ENCODE measurements at regions not wholly inside any gene's neighbourhood (a gene's known extent, or its start where the extent isn't known, plus 50 kb on each side); places are given as distances from the start of the nearest gene placed in this dataset.

DNA sequence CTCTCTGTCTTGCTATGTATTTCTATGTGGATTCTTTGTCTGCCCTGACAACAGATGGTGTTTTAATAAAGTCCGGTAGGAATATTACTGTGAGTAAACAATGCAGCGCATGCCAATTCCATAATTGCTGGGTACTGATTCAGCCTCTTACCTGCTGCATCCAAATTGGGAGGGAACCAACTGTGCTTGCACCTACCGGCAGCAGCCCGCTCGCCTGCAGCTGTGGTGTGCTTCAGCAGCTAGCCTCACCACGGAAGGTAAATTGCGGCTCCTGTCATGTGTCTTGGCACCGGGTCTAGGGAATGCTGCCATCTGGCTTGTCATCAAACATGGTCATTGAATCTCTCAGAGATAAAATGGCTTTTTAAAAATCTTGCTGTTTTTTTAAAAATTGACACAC lies 704.8 kb upstream of the SLC35B3 start:
- ChIA-PET CTCF (no interaction called here), POLR2A (no interaction called here)
- TF ChIP-seq, protein P1, sequence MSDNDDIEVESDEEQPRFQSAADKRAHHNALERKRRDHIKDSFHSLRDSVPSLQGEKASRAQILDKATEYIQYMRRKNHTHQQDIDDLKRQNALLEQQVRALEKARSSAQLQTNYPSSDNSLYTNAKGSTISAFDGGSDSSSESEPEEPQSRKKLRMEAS (IDR thresholded peaks at IDR 0.05; ENCODE audit: insufficient read depth, insufficient read length) = no peak
- TF ChIP-seq POLR2AphosphoS5 (IDR thresholded peaks at IDR 0.05; ENCODE audit: insufficient read depth, low read depth, low read length) (no peak), POLR2A (IDR thresholded peaks at IDR 0.05; ENCODE audit: low read depth, low read length) (no peak), MYC (IDR thresholded peaks at IDR 0.05; ENCODE audit: low read depth, low read length) (no peak), EZH2 (IDR thresholded peaks at IDR 0.05; ENCODE audit: borderline replicate concordance, low read depth, low read length, severe bottlenecking) (no peak), JUN (IDR thresholded peaks at IDR 0.05; ENCODE audit: borderline replicate concordance, insufficient read depth, insufficient read length, low read depth) (no peak), FOS (IDR thresholded peaks at IDR 0.05; ENCODE audit: borderline replicate concordance, insufficient read depth, low read length) (no peak), GATA2 (IDR thresholded peaks at IDR 0.05; ENCODE audit: insufficient read depth, insufficient read length, low read depth, low read length) (no peak)
- TF ChIP-seq, protein P2, sequence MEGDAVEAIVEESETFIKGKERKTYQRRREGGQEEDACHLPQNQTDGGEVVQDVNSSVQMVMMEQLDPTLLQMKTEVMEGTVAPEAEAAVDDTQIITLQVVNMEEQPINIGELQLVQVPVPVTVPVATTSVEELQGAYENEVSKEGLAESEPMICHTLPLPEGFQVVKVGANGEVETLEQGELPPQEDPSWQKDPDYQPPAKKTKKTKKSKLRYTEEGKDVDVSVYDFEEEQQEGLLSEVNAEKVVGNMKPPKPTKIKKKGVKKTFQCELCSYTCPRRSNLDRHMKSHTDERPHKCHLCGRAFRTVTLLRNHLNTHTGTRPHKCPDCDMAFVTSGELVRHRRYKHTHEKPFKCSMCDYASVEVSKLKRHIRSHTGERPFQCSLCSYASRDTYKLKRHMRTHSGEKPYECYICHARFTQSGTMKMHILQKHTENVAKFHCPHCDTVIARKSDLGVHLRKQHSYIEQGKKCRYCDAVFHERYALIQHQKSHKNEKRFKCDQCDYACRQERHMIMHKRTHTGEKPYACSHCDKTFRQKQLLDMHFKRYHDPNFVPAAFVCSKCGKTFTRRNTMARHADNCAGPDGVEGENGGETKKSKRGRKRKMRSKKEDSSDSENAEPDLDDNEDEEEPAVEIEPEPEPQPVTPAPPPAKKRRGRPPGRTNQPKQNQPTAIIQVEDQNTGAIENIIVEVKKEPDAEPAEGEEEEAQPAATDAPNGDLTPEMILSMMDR (IDR thresholded peaks at IDR 0.05; ENCODE audit: extremely low read depth in 1 of 2, insufficient read depth in 1 of 2, low read depth in 1 of 2, low read length in 2 of 2) = no peak
- H2AFZ ChIP-seq (ENCODE audit: low read depth, low read length) = no peak overlapping the region
- intact Hi-C loops (cut with micrococcal nuclease) = no loop called here
- H3K9me3 ChIP-seq (replicated peaks; ENCODE audit: control insufficient read depth, insufficient read depth, low read length) = peaks cover 4% of the 10 kb centered on the region
- no peaks in the 10 kb centered on the region for H3K79me2 ChIP-seq (ENCODE audit: control insufficient read depth, insufficient read depth, low read length)
- no peak overlapping the region for H3K27ac ChIP-seq (ENCODE audit: insufficient read depth, low read depth, low read length)
- no peak overlapping the region for H3K4me2 ChIP-seq (ENCODE audit: insufficient read depth, low read length)
- H3K9ac ChIP-seq (replicated peaks; ENCODE audit: extremely low read depth, insufficient read depth, low read length) = no peak overlapping the region
- H3K4me3 ChIP-seq (replicated peaks in 1 of 3; ENCODE audit: insufficient read depth in 1 of 3, low read depth in 1 of 3, low read length in 3 of 3) = no peak overlapping the region
- no TSS peak for BruUV-seq (replicated peaks)
- dilution Hi-C loops (cut with MboI; ENCODE audit: extremely low pct_ligation_motif_present, low sequenced_read_pairs) = no loop called here
- no peaks in the 10 kb centered on the region for H3K4me1 ChIP-seq (ENCODE audit: control insufficient read depth, extremely low read depth, insufficient read depth, low read length)
- no peaks in the 10 kb centered on the region for H4K20me1 ChIP-seq (replicated peaks; ENCODE audit: control insufficient read depth, extremely low read depth, insufficient read depth, low read length)
- no peaks in the 10 kb centered on the region for H3K27me3 ChIP-seq (ENCODE audit: control insufficient read depth in 2 of 2, insufficient read depth in 2 of 2, low read length in 2 of 2)
- FAIRE-seq (no peak), DNase-seq (ENCODE audit: low read depth, low spot score) (no peak)
- H3K36me3 ChIP-seq (ENCODE audit: control insufficient read depth in 2 of 2, extremely low read depth in 1 of 2, insufficient read depth in 2 of 2, low read length in 2 of 2) = no peaks in the 10 kb centered on the region
- no peaks in the 10 kb centered on the region for H3K9me1 ChIP-seq (replicated peaks; ENCODE audit: control insufficient read depth, extremely low read depth, insufficient read depth, low read length)
